Activated CD4-positive, alpha-beta memory T cell treated with anti-CD3 and anti-CD28 coated beads, Interleukin-2, amount 10 ng/mL, durations not matched to agents 7 days and 5 days (primary cell): ENCODE measurements at regions not wholly inside any gene's neighbourhood (a gene's known extent, or its start where the extent isn't known, plus 50 kb on each side); places are given as distances from the start of the nearest gene placed in this dataset.
"Not testable (repeated sequence)": the region's sequence is repeated elsewhere in the genome, so short reads cannot be mapped to it uniquely, and the experiment has no call there.

ENCODE experiments used
- CTCF ChIA-PET: fragments of 350-600 bp; sonication (Branson Sonifier 250); formaldehyde crosslinking; loops from one replicate; lab custom pipeline; 2021; ENCODE audit warnings: antibody characterized with exemption, inconsistent platforms; lab: Charles Lee
- POLR2A ChIA-PET: fragments of 350-600 bp; sonication (Branson Sonifier 250); formaldehyde crosslinking; loops from one replicate; lab custom pipeline; 2021; ENCODE audit warnings: antibody characterized with exemption; lab: Charles Lee
- DNase-seq: peaks from one replicate; pipeline ENCODE4 v3.0.0-alpha.2; 2020
- H3K27ac Mint-ChIP-seq: one replicate; pipeline ENCODE4 v1.8.0; 2021; ENCODE audit warnings: mild to moderate bottlenecking, mixed read lengths
- H3K27me3 Mint-ChIP-seq: one replicate; pipeline ENCODE4 v1.8.0; 2021; ENCODE audit warnings: mixed read lengths
- H3K36me3 Mint-ChIP-seq: one replicate; pipeline ENCODE4 v1.8.0; 2021; ENCODE audit warnings: low read depth, mixed read lengths
- H3K4me1 Mint-ChIP-seq: one replicate; pipeline ENCODE4 v1.8.0; 2021; ENCODE audit warnings: mixed read lengths
- H3K4me3 Mint-ChIP-seq: one replicate; pipeline ENCODE4 v1.8.0; 2021; ENCODE audit warnings: mild to moderate bottlenecking, mixed read lengths
- H3K9me3 Mint-ChIP-seq: one replicate; pipeline ENCODE4 v1.8.0; 2021; ENCODE audit warnings: mixed read lengths

DNA sequence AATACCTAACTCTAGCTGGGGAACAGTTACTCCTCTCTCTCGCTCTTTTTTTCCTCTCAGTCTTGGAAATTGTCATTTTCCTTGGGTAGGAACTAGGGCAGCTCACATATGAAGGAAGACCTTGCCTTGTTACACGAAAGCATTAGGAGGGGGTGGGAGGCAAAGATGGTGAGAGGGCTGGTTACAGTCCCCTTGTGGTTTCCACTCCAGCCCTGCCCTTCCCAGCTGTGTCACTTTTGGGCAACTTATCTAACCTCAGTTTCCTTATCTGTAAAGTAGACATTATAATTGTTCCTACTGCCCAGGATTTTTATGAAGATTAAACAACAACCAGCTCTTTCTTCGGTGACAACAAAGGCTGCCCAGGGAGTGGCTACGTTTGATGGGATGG lies 196.2 kb upstream of the CLINT1 start:
- Mint-ChIP-seq H3K4me1 (no peaks in the 10 kb centered on the region), H3K9me3 (no peaks in the 10 kb centered on the region), H3K27ac (no peak overlapping the region), H3K36me3 (no peaks in the 10 kb centered on the region), H3K27me3 (peaks cover 28% of the 10 kb centered on the region), H3K4me3 (no peak overlapping the region)
- POLR2A ChIA-PET = no interaction called here
- CTCF ChIA-PET = no interaction called here
- DNase-seq = no peak

DNA sequence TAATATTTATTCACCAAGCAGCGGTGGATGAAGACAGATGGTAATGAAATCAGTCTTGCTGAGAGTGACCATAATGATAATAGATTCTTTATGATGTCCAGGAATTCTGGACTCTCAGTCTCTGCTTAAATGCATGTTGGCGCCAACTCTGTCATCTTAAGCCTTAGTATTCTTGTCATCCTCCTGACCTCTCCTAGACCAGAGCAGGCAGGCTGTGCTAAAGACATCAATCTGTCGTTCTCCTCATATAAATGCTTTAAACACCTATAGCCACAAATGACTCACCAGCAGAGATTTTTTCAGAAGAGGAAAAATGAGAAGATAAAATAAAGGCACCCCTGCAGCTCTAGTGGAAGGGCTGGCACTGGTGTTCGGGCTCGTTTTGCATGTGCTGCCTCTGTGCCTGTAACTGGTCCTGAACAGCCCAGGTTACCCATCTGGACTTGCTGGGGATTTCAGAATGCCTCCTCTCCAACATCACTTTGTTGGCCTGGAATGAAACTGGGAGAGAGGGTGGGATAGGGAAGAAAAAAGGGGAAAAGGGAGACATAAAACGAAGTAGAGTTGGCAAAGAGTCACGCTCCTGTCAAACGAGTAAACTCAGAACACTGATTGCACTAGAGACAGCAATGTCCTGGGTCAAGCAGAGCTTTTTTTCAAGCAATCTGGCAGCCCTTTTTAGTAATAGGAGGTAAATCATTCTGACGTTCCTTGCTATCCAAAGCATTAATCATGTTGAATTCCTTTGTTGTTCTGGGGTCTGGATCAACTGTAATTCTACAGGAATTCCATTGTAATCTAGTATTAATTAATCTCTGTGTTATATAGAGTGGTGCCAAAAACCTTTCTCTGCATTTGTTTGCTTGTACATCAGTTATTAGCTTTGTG lies 195.5 kb upstream of the CLINT1 start:
- no peaks in the 10 kb centered on the region for H3K9me3 Mint-ChIP-seq
- ChIA-PET CTCF (no interaction called here), POLR2A (no interaction called here)
- H3K27me3 Mint-ChIP-seq = peaks cover 29% of the 10 kb centered on the region
- no peaks in the 10 kb centered on the region for H3K36me3 Mint-ChIP-seq
- no peaks in the 10 kb centered on the region for H3K4me1 Mint-ChIP-seq
- H3K27ac Mint-ChIP-seq = no peak overlapping the region
- DNase-seq = no peak
- no peak overlapping the region for H3K4me3 Mint-ChIP-seq

DNA sequence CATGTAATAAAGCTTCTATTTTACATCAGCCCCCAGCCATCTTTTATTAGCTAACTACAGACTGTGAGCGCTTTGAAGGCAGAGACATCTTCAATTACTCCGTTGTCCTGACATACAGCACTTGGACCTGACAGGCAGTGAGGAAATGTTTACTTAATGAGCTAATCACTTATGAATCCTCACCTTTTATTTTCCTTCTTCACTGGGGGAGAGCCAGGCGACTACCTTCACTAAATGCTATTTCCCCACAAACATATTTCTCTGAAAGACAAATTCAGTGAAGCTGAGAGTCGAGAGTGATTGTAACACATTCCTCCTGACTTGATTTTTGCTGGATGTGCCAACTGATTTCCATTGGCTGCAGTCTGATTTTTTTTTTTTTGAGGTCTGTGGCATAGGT lies 192.1 kb upstream of the CLINT1 start:
- H3K27ac Mint-ChIP-seq = no peak overlapping the region
- no peaks in the 10 kb centered on the region for H3K9me3 Mint-ChIP-seq
- POLR2A ChIA-PET = no interaction called here
- no peaks in the 10 kb centered on the region for H3K36me3 Mint-ChIP-seq
- H3K27me3 Mint-ChIP-seq = peaks cover 23% of the 10 kb centered on the region
- no peak for DNase-seq
- H3K4me3 Mint-ChIP-seq = no peak overlapping the region
- CTCF ChIA-PET = interaction anchor here (1.3 kb wide), 1 partner anchor 24 kb away, joined by 3 read pairs; no protein-coding TSS in a partner anchor
- no peaks in the 10 kb centered on the region for H3K4me1 Mint-ChIP-seq

DNA sequence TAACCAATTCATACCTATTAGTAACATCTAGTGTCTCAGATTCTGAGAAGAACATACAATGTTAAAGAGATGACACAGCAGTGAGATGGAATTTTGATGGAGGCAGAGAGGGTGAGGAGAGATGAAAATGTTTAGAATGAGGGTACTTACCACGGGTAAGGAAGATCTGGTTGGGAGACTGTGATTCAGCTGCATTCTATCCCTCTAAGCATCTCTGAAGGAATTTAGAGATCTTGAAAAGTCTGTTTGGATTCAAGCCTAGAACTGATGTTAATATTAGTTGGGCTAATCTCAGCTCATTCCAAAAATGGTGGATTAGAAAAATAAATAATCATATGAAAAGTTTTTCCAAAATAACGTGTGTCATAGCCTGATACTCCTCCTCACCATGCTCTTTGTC lies 191.5 kb upstream of the CLINT1 start:
- Mint-ChIP-seq H3K4me3 (no peak overlapping the region), H3K27ac (no peak overlapping the region), H3K4me1 (no peaks in the 10 kb centered on the region), H3K27me3 (peaks cover 25% of the 10 kb centered on the region), H3K9me3 (no peaks in the 10 kb centered on the region), H3K36me3 (no peaks in the 10 kb centered on the region)
- ChIA-PET CTCF (interaction anchor here (0.6 to 1.3 kb wide), 2 partner anchors 25 to 1123 kb away, joined by 3 read pairs; no protein-coding TSS in a partner anchor), POLR2A (no interaction called here)
- no peak for DNase-seq

DNA sequence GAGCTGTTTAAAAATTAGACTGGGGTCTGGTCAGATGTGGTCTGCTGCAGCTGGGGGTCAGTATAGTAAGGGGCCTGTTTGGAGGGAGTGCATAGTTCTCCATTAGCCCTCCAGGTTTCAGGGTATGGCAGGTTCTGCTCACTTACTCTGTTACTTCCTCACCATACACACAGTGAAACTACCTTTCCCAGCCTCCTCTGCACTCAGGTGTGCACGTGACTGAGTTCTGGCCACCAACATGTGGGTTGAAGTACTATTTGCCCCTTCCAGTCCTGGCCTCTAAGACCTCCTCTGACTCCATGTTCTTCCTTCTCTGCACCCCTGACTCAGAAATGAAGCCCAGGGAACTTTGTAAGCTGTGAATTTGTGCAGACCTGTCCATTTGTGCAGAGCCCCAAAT lies 190.5 kb upstream of the CLINT1 start:
- Mint-ChIP-seq H3K27ac (no peak overlapping the region), H3K9me3 (no peaks in the 10 kb centered on the region), H3K27me3 (peaks cover 17% of the 10 kb centered on the region), H3K4me3 (no peak overlapping the region), H3K4me1 (no peaks in the 10 kb centered on the region), H3K36me3 (no peaks in the 10 kb centered on the region)
- CTCF ChIA-PET = no interaction called here
- POLR2A ChIA-PET = no interaction called here
- DNase-seq = no peak

DNA sequence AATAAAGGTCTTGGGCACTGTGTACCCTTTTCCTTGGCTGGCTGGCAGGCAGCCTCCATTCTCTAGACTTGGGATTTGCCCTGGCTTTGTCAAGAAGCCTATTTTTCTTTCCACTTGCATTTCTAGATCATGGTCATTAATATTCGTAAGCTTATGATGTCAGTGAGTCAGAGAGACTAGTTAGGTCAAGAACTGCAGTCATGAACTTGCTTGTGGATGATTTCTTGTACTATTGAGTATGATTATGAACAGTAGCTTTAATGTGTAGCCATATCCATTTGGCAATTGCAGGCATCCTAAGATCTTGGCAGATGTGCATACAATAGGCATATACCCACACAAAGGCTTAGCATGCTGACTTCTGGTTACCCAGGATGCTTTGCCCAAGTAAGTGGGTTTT lies 186.8 kb upstream of the CLINT1 start:
- no peaks in the 10 kb centered on the region for H3K4me1 Mint-ChIP-seq
- ChIA-PET POLR2A (no interaction called here), CTCF (no interaction called here)
- no peak overlapping the region for H3K4me3 Mint-ChIP-seq
- no peak for DNase-seq
- peaks cover 17% of the 10 kb centered on the region for H3K27me3 Mint-ChIP-seq
- no peak overlapping the region for H3K27ac Mint-ChIP-seq
- H3K36me3 Mint-ChIP-seq = no peaks in the 10 kb centered on the region
- no peaks in the 10 kb centered on the region for H3K9me3 Mint-ChIP-seq

DNA sequence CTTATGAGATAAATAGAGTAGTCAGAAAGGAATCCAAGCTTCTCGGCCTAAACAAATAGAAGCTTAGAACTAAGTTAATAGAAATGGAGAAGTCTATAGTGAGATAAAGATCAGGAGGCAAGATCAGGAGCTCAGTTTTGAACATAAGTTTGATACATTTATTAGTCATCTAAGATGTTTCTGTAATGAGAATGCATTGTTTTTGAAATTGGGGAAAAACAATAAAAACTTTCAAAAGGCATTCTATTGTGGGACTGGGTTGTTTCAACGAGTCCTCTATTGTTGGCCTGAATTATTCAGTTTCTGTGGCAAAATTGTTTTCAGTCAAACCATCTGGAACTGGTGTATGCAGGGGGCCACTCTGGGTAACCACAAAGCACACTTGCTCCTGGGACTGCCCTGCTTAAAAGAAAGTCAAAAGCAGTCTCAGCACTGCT lies 181.0 kb upstream of the CLINT1 start:
- ChIA-PET POLR2A (no interaction called here), CTCF (no interaction called here)

DNA sequence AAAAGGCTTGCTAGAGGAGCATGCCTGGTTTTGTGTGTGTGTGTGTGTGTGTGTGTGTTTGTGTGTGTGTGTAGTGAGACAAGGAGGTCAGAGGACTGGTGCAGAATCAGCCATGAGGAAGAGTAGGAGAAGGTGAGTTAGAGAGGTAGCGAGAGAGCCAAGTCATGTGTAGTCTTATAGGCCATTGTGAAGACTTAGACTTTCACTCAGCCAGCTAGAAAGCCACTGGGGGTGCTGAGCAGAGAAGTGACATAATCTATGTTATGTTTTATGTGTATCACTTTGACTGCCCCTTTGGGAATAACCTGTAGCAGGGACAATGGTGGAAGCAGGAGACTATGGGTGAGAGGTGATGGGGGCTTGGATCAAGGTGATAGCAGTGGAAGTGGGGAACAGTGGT lies 180.5 kb upstream of the CLINT1 start:
- Mint-ChIP-seq H3K4me3 (no peak overlapping the region), H3K4me1 (no peaks in the 10 kb centered on the region), H3K27me3 (peaks cover 2% of the 10 kb centered on the region), H3K9me3 (peaks cover 13% of the 10 kb centered on the region), H3K36me3 (peaks cover 3% of the 10 kb centered on the region), H3K27ac (no peak overlapping the region)
- CTCF ChIA-PET = no interaction called here
- no peak for DNase-seq
- POLR2A ChIA-PET = no interaction called here

More for the DNA sequence above, 181.0 kb upstream of the CLINT1 start:
- H3K27ac Mint-ChIP-seq = no peak overlapping the region
- H3K9me3 Mint-ChIP-seq = peaks cover 8% of the 10 kb centered on the region
- H3K4me3 Mint-ChIP-seq = no peak overlapping the region
- peaks cover 1% of the 10 kb centered on the region for H3K36me3 Mint-ChIP-seq
- no peaks in the 10 kb centered on the region for H3K4me1 Mint-ChIP-seq
- peaks cover 2% of the 10 kb centered on the region for H3K27me3 Mint-ChIP-seq
- no peak for DNase-seq

DNA sequence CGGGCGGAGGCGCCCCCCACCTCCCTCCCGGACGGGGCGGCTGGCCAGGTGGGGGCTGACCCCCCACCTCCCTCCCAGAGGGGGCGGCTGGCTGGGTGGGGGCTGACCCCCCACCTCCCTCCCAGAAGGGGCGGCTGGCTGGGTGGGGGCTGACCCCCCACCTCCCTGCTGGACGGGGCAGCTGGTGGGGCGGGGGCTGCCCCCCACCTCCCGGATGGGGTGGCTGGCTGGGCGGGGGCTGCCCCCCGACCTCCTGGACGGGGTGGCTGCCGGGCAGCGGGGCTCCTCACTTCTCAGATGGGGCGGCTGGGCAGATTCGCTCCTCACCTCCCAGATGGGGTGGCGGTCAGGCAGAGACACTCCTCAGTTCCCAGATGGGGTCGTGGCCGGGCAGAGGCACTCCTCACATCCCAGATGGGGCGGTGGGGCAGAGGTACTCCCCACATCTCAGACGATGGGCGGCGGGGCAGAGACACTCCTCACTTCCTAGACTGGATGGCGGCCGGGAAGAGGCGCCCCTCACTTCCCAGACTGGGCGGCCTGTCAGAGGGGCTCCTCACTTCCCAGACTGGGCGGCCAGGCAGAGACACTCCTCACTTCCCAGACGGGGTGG lies 178.1 kb upstream of the CLINT1 start:
- POLR2A ChIA-PET, H3K27me3 Mint-ChIP-seq, CTCF ChIA-PET, H3K27ac Mint-ChIP-seq, H3K36me3 Mint-ChIP-seq, H3K4me3 Mint-ChIP-seq, DNase-seq, H3K4me1 Mint-ChIP-seq: not testable (repeated sequence)
- peaks cover 18% of the 10 kb centered on the region for H3K9me3 Mint-ChIP-seq

DNA sequence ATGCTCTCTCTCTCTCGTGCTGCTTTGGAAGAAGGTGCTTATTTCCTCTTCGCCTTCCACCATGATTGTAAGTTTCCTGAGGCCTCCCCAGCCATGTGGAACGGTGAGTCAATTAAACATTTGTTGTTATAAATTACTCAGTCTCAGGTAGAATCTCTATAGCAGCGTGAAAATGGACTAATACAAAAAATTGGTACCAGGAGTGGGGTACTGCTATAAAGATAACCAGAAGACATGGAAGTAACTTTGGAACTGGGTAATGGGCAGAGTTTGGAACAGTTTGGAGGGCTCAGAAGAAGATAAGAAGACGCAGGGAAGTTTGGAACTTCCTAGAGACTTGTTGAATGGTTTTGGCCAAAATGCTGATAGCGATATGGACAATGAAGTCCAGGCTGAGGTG lies 175.6 kb upstream of the CLINT1 start:
- H3K27me3 Mint-ChIP-seq = peaks cover 15% of the 10 kb centered on the region
- H3K36me3 Mint-ChIP-seq, DNase-seq, H3K4me1 Mint-ChIP-seq, H3K27ac Mint-ChIP-seq, H3K4me3 Mint-ChIP-seq, CTCF ChIA-PET, POLR2A ChIA-PET: not testable (repeated sequence)
- H3K9me3 Mint-ChIP-seq = peaks cover 18% of the 10 kb centered on the region

DNA sequence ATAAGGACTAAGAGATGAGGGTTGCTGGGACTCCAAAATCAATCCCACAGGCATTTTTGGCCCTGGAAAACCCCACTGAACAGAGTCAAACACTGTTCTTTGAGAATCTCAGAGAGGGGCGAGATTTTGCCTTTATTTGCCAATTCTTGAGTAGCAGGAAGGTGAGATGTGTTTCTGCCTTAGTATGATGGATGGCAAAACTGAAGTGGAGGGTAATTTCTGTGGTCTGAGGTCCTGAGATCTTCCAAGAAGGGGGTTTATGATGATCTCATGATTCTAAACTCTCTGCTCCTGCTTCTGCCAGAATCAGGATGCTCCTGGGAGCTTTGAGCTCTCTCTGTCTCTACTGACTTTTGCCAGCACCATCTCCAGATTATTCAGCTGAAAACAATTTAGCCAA lies 174.8 kb upstream of the CLINT1 start:
- H3K27ac Mint-ChIP-seq = no peak overlapping the region
- H3K36me3 Mint-ChIP-seq = peaks cover 3% of the 10 kb centered on the region
- CTCF ChIA-PET = no interaction called here
- H3K4me3 Mint-ChIP-seq = no peak overlapping the region
- H3K4me1 Mint-ChIP-seq = no peaks in the 10 kb centered on the region
- H3K9me3 Mint-ChIP-seq = peaks cover 18% of the 10 kb centered on the region
- DNase-seq = no peak
- POLR2A ChIA-PET = no interaction called here
- H3K27me3 Mint-ChIP-seq = peaks cover 20% of the 10 kb centered on the region

DNA sequence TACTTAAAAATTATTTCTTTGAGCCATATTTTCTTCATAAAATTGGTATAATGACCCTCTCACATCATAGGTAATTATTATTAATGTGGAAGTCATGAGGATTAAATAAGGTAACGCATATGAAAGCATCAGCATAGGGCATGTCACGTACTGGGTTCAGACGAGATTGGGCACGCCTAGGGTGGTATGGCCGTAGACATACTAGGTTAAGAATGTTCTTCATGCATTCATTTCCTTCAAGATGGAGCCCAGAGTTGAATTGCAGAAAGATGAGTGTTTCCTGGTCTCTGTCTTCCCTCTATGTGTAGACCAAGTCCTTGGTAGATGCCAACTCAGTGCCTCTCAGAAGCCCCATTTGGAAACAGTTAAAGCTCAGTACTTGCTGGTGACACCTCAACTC lies 174.1 kb upstream of the CLINT1 start:
- Mint-ChIP-seq H3K4me1 (no peaks in the 10 kb centered on the region), H3K9me3 (peaks cover 18% of the 10 kb centered on the region), H3K4me3 (no peak overlapping the region), H3K36me3 (peaks cover 3% of the 10 kb centered on the region), H3K27me3 (peaks cover 20% of the 10 kb centered on the region), H3K27ac (no peak overlapping the region)
- POLR2A ChIA-PET = no interaction called here
- DNase-seq = no peak
- CTCF ChIA-PET = no interaction called here

DNA sequence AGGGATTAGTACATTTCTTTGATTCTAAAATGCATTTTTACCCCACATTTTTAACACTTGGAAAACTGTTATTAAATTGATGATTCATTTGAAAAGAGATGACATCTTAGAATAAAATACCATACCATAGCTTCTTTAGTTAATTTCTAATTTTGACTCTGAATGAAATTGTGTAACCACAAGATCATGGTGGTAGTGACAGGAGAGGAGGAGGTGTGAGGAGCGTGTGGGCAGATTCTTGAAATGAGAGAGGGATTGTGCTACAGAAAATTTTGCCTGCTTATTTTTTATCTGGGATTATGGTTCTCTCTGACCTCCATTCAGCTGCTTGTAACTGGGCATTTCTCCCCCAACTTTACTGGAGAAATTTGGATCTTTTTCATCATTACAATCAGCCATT lies 173.3 kb upstream of the CLINT1 start:
- no peak for DNase-seq
- no peak overlapping the region for H3K27ac Mint-ChIP-seq
- no peak overlapping the region for H3K4me3 Mint-ChIP-seq
- POLR2A ChIA-PET = no interaction called here
- CTCF ChIA-PET = no interaction called here
- H3K9me3 Mint-ChIP-seq = peaks cover 18% of the 10 kb centered on the region
- H3K4me1 Mint-ChIP-seq = no peaks in the 10 kb centered on the region
- peaks cover 3% of the 10 kb centered on the region for H3K36me3 Mint-ChIP-seq
- H3K27me3 Mint-ChIP-seq = peaks cover 23% of the 10 kb centered on the region
